Osteoblast (primary cell): ENCODE measurements at regions not wholly inside any gene's neighbourhood (a gene's known extent, or its start where the extent isn't known, plus 50 kb on each side); places are given as distances from the start of the nearest gene placed in this dataset.

Source experiments
- DNase-seq: peaks from one replicate; pipeline ENCODE4 v3.0.0; 2011; ENCODE audit warnings: low spot score, mixed read lengths; ENCODE audit not compliant: insufficient read length; ENCODE audit errors: missing footprints
- H2AFZ ChIP-seq: 2 replicates; pipeline ENCODE4 v1.6.0; 2011; ENCODE audit warnings: mild to moderate bottlenecking, low read length
- H3K27ac ChIP-seq: 2 replicates; pipeline ENCODE4 v1.5.1; 2011; ENCODE audit warnings: mild to moderate bottlenecking, low read depth, low read length, moderate library complexity
- H3K27me3 ChIP-seq: 2 replicates; pipeline ENCODE4 v1.6.0; 2012; ENCODE audit warnings: mild to moderate bottlenecking, control low read depth, inconsistent platforms, low read length, moderate library complexity; ENCODE audit not compliant: insufficient read depth
- H3K36me3 ChIP-seq: 2 replicates; pipeline ENCODE4 v1.5.1; 2011; ENCODE audit warnings: mild to moderate bottlenecking, low read length, control low read depth, moderate library complexity; ENCODE audit not compliant: insufficient read depth
- H3K4me1 ChIP-seq: 2 replicates; pipeline ENCODE4 v1.5.1; 2011; ENCODE audit warnings: mild to moderate bottlenecking, low read length, control low read depth, moderate library complexity; ENCODE audit not compliant: insufficient read depth
- H3K4me2 ChIP-seq: 2 replicates; pipeline ENCODE4 v1.6.0; 2011; ENCODE audit warnings: mild to moderate bottlenecking, low read length; ENCODE audit not compliant: insufficient read depth
- H3K4me3 ChIP-seq: fragments of 200-600 bp; sonication (generic); 3 replicates; pipeline ENCODE4 v1.5.1; 2012; ENCODE audit warnings: mild to moderate bottlenecking, low read length, inconsistent platforms; ENCODE audit not compliant: insufficient read depth
- H3K79me2 ChIP-seq: 2 replicates; pipeline ENCODE4 v1.6.0; 2012; ENCODE audit warnings: mild to moderate bottlenecking, low read length, control low read depth, inconsistent platforms; ENCODE audit not compliant: insufficient read depth
- H3K9me3 ChIP-seq: 2 replicates; pipeline ENCODE4 v1.5.1; 2011; ENCODE audit warnings: low read depth, low read length, control low read depth
- H4K20me1 ChIP-seq: 2 replicates; pipeline ENCODE4 v1.6.0; 2012; ENCODE audit warnings: mild to moderate bottlenecking, low read length, control low read depth; ENCODE audit not compliant: insufficient read depth
- TF ChIP-seq, protein P1 (sequence below): IDR thresholded peaks from 2 replicates; pipeline ENCODE4 v1.5.1; 2011; ENCODE audit warnings: mild to moderate bottlenecking, low read depth, low read length, moderate library complexity; ENCODE audit errors: extremely low read depth

DNA sequence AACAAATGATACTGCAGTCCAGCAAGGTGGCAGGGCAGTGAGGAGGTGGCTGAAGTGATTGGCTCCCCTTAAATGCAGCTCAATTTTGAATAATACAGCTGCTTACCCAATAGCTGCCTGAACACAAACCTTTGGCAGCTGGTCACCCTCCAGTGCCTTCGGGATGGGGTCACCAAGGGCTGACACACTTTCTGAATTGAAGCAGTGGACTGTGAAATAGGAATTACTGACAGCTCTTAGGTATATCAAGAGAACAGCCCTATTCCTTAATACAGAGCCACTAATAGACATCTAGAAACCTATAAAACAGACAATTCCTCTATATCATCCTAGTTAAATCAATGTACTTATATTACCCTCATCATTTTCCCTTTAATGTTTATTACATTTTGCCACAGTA lies 474.2 kb upstream of the KIRREL3 start:
- H3K27ac ChIP-seq = no peak overlapping the region
- H4K20me1 ChIP-seq = no peaks in the 10 kb centered on the region
- TF ChIP-seq, protein P1, sequence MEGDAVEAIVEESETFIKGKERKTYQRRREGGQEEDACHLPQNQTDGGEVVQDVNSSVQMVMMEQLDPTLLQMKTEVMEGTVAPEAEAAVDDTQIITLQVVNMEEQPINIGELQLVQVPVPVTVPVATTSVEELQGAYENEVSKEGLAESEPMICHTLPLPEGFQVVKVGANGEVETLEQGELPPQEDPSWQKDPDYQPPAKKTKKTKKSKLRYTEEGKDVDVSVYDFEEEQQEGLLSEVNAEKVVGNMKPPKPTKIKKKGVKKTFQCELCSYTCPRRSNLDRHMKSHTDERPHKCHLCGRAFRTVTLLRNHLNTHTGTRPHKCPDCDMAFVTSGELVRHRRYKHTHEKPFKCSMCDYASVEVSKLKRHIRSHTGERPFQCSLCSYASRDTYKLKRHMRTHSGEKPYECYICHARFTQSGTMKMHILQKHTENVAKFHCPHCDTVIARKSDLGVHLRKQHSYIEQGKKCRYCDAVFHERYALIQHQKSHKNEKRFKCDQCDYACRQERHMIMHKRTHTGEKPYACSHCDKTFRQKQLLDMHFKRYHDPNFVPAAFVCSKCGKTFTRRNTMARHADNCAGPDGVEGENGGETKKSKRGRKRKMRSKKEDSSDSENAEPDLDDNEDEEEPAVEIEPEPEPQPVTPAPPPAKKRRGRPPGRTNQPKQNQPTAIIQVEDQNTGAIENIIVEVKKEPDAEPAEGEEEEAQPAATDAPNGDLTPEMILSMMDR = no peak
- DNase-seq = no peak
- H3K4me2 ChIP-seq = no peak overlapping the region
- no peaks in the 10 kb centered on the region for H3K9me3 ChIP-seq
- H3K79me2 ChIP-seq = no peaks in the 10 kb centered on the region
- H3K36me3 ChIP-seq = no peaks in the 10 kb centered on the region
- no peak overlapping the region for H3K4me3 ChIP-seq
- H3K4me1 ChIP-seq = no peaks in the 10 kb centered on the region
- no peak overlapping the region for H2AFZ ChIP-seq
- no peaks in the 10 kb centered on the region for H3K27me3 ChIP-seq

DNA sequence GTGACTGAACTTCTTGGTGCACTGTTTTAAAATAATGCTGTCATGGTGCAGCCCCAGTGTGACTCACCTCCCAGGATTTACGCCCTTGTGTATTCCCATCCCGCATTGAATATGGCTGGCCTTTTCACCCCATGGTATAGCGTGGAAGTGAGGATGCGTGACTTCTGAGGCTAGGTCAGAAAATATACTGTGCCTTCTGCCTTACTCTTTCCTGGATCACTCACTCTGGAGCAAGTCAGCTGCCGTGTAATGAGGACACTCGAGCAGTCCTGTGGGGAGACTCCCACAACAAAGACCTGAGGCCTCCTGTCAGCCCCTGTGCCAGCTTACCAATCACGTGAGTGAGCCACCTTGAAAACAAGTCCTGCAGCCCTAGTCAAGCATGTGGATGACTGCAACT lies 471.9 kb upstream of the KIRREL3 start:
- TF ChIP-seq, protein P1 = no peak
- Histone ChIP-seq H3K79me2 (no peaks in the 10 kb centered on the region), H3K36me3 (no peaks in the 10 kb centered on the region), H3K4me3 (no peak overlapping the region), H3K9me3 (no peaks in the 10 kb centered on the region), H4K20me1 (no peaks in the 10 kb centered on the region), H3K4me1 (no peaks in the 10 kb centered on the region), H3K27me3 (no peaks in the 10 kb centered on the region), H3K27ac (no peak overlapping the region), H2AFZ (no peak overlapping the region), H3K4me2 (no peak overlapping the region)
- DNase-seq = no peak

DNA sequence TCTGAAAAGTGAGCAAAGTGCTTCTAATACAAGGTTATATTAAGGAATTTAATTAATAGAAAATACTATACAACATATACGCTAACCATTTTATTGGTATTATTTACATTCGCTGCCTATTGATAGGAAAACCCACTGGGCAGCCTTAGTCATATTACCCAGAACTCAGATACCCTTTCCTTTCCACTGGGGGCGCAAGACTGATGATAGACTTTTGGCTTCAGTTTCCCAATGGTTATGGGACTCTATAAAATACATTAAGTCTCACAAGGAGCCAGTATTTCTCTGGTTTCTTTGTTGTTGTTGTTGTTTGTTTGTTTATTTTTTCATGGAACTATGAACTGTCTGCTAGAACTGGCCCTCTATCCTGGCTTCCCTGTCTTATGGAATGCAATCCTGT lies 471.1 kb upstream of the KIRREL3 start:
- Histone ChIP-seq H3K27me3 (no peaks in the 10 kb centered on the region), H2AFZ (no peak overlapping the region), H3K4me2 (no peak overlapping the region), H3K79me2 (no peaks in the 10 kb centered on the region), H3K4me1 (no peaks in the 10 kb centered on the region), H3K4me3 (no peak overlapping the region), H4K20me1 (no peaks in the 10 kb centered on the region), H3K9me3 (no peaks in the 10 kb centered on the region), H3K27ac (no peak overlapping the region), H3K36me3 (no peaks in the 10 kb centered on the region)
- DNase-seq = no peak
- TF ChIP-seq, protein P1 = no peak

DNA sequence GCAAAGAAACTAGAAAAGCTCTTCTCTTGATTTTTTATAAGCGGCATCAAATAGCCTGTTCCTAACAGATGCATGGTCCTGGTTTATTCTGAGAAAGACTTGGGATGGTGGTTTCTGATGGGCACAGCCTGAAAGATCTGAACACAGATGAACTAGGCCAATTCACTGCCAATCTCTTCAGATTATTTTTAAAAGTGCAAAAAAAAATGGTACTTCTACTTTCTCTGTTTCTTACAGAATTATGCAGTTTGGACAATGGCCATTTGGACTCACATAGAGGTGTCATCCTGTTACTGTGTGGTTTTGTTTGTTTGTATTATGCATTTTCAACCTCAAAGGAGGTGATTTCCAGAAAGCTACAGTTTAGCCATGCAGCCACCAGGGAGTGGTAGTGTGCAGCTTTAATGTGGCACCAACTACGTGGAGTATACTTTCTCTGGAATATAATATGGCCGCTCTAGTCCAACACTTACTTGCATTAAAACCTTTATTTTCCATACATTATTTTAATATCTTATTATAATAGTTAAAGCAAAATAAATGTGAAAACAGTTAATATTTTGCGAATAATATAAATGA lies 469.8 kb upstream of the KIRREL3 start:
- H3K27ac ChIP-seq = no peak overlapping the region
- H3K79me2 ChIP-seq = no peaks in the 10 kb centered on the region
- no peaks in the 10 kb centered on the region for H3K4me1 ChIP-seq
- TF ChIP-seq, protein P1 = no peak
- no peak for DNase-seq
- no peak overlapping the region for H2AFZ ChIP-seq
- H4K20me1 ChIP-seq = no peaks in the 10 kb centered on the region
- no peaks in the 10 kb centered on the region for H3K36me3 ChIP-seq
- H3K4me2 ChIP-seq = no peak overlapping the region
- no peaks in the 10 kb centered on the region for H3K27me3 ChIP-seq
- no peaks in the 10 kb centered on the region for H3K9me3 ChIP-seq
- no peak overlapping the region for H3K4me3 ChIP-seq
